ENCODE measurements at regions not wholly inside any gene's neighbourhood (a gene's known extent, or its start where the extent isn't known, plus 50 kb on each side); places are given as distances from the start of the nearest gene placed in this dataset.

DNA sequence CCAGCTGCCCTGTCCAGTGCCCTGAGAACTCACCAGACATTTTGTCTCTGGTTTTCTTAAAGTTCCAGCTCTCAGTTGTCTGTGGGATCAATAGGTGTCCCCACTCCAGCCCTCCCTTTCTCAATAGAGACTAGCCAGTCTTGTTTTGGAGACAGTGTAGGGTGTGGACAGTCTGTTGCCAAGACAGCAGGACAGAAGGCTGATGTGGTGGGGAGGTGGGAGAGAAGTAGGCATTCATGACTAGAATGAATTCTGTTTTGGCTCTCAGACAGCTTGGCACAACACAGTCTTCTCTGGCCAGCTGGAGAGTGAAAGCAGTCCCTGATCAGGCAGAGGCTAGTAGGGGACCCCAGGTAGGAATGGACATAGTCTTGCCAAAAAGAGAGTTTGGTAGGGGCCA is 467.0 kb upstream of the PODXL start:
- TF ChIP-seq ETS2 (tag; IDR thresholded peaks at IDR 0.05; ENCODE audit: borderline replicate concordance, poor library complexity, severe bottlenecking) (no peak), EZH2 (IDR thresholded peaks at IDR 0.05; ENCODE audit: borderline replicate concordance, low read depth, low read length) (no peak), SRSF7 (optimal IDR thresholded peaks at IDR 0.05; ENCODE audit: low read depth, low read length) (no peak), POLR2A (conservative IDR thresholded peaks at IDR 0.05) (no peak), GATA2 (CRISPR knock-in tag; IDR thresholded peaks at IDR 0.05) (no peak), RCOR1 (IDR thresholded peaks at IDR 0.05; ENCODE audit: borderline replicate concordance in 1 of 2, low read depth in 2 of 2, low read length in 2 of 2) (no peak), RAD21 (CRISPR knock-in tag; conservative IDR thresholded peaks at IDR 0.05 in 1 of 2, IDR thresholded peaks at IDR 0.05 in 1 of 2) (no peak), PML (IDR thresholded peaks at IDR 0.05; ENCODE audit: low read length) (no peak), ETV6 (IDR thresholded peaks at IDR 0.05; ENCODE audit: borderline replicate concordance in 1 of 2, low read depth in 2 of 2, low read length in 1 of 2) (no peak), ETV6 (CRISPR knock-in tag; IDR thresholded peaks at IDR 0.05; ENCODE audit: borderline replicate concordance) (no peak), HLTF (IDR thresholded peaks at IDR 0.05) (no peak)
- TF ChIP-seq, protein P1, sequence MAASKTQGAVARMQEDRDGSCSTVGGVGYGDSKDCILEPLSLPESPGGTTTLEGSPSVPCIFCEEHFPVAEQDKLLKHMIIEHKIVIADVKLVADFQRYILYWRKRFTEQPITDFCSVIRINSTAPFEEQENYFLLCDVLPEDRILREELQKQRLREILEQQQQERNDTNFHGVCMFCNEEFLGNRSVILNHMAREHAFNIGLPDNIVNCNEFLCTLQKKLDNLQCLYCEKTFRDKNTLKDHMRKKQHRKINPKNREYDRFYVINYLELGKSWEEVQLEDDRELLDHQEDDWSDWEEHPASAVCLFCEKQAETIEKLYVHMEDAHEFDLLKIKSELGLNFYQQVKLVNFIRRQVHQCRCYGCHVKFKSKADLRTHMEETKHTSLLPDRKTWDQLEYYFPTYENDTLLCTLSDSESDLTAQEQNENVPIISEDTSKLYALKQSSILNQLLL (CRISPR knock-in tag; IDR thresholded peaks at IDR 0.05; ENCODE audit: borderline replicate concordance) = no peak
